Activated CD4-positive, alpha-beta T cell treated with anti-CD3 and anti-CD28 coated beads, Interleukin-2, amount 10 ng/mL, durations not matched to agents 7 days and 5 days (primary cell): ENCODE measurements at regions not wholly inside any gene's neighbourhood (a gene's known extent, or its start where the extent isn't known, plus 50 kb on each side); places are given as distances from the start of the nearest gene placed in this dataset.

Experiments used
- CTCF ChIA-PET: fragments of 350-600 bp; sonication (Branson Sonifier 250); formaldehyde crosslinking; loops from one replicate; lab custom pipeline; 2021; ENCODE audit warnings: antibody characterized with exemption; lab: Charles Lee
- POLR2A ChIA-PET: fragments of 350-600 bp; sonication (Branson Sonifier 250); formaldehyde crosslinking; loops from one replicate; lab custom pipeline; 2021; ENCODE audit warnings: antibody characterized with exemption; lab: Charles Lee
- DNase-seq: peaks from one replicate; pipeline ENCODE4 v3.0.0-alpha.2; 2020
- H3K27ac Mint-ChIP-seq: one replicate; pipeline ENCODE4 v1.8.0; 2021; ENCODE audit warnings: mild to moderate bottlenecking, moderate library complexity, mixed read lengths
- H3K27me3 Mint-ChIP-seq: one replicate; pipeline ENCODE4 v1.8.0; 2021; ENCODE audit warnings: mixed read lengths
- H3K36me3 Mint-ChIP-seq: one replicate; pipeline ENCODE4 v1.8.0; 2021; ENCODE audit warnings: low read depth, mixed read lengths
- H3K4me1 Mint-ChIP-seq: one replicate; pipeline ENCODE4 v1.8.0; 2021; ENCODE audit warnings: mixed read lengths
- H3K4me3 Mint-ChIP-seq: one replicate; pipeline ENCODE4 v1.8.0; 2021; ENCODE audit warnings: mild to moderate bottlenecking, moderate library complexity, mixed read lengths
- H3K9me3 Mint-ChIP-seq: one replicate; pipeline ENCODE4 v1.8.0; 2021; ENCODE audit warnings: mixed read lengths

- ChIA-PET POLR2A (no interaction called here), CTCF (no interaction called here)
- H3K27me3 Mint-ChIP-seq: peaks cover 34% of the 10 kb centered on the region
- DNase-seq: no peak
- H3K27ac Mint-ChIP-seq: no peak overlapping the region
- no peak overlapping the region for H3K4me3 Mint-ChIP-seq
- H3K4me1 Mint-ChIP-seq: no peaks in the 10 kb centered on the region
- H3K36me3 Mint-ChIP-seq: no peaks in the 10 kb centered on the region
- no peaks in the 10 kb centered on the region for H3K9me3 Mint-ChIP-seq
These were observed 87.7 kb upstream of the COCH start for GRCh38 chr14:30786701-30787100.

GRCh38 chr14:30790827-30791226 is 83.5 kb upstream of the COCH start:
- H3K4me3 Mint-ChIP-seq: no peak overlapping the region
- POLR2A ChIA-PET: no interaction called here
- CTCF ChIA-PET: no interaction called here
- no peak overlapping the region for H3K27ac Mint-ChIP-seq
- H3K9me3 Mint-ChIP-seq: no peaks in the 10 kb centered on the region
- H3K36me3 Mint-ChIP-seq: no peaks in the 10 kb centered on the region
- H3K4me1 Mint-ChIP-seq: no peaks in the 10 kb centered on the region
- DNase-seq: no peak
- H3K27me3 Mint-ChIP-seq: peaks cover 36% of the 10 kb centered on the region

- CTCF ChIA-PET: interaction anchor here (0.8 kb wide), 1 partner anchor 13 kb away, joined by 3 read pairs; no protein-coding TSS in a partner anchor
- Mint-ChIP-seq H3K9me3 (no peaks in the 10 kb centered on the region), H3K4me3 (no peak overlapping the region), H3K4me1 (no peaks in the 10 kb centered on the region), H3K27me3 (peaks cover 34% of the 10 kb centered on the region), H3K27ac (no peak overlapping the region), H3K36me3 (no peaks in the 10 kb centered on the region)
- no peak for DNase-seq
- POLR2A ChIA-PET: no interaction called here
These were observed 82.6 kb upstream of the COCH start for GRCh38 chr14:30791522-30792351.

GRCh38 chr14:30796707-30797106 is 77.7 kb upstream of the COCH start:
- Mint-ChIP-seq H3K27me3 (peaks cover 37% of the 10 kb centered on the region), H3K4me1 (no peaks in the 10 kb centered on the region), H3K36me3 (no peaks in the 10 kb centered on the region), H3K4me3 (no peak overlapping the region), H3K9me3 (no peaks in the 10 kb centered on the region), H3K27ac (no peak overlapping the region)
- DNase-seq: no peak
- CTCF ChIA-PET: no interaction called here
- POLR2A ChIA-PET: no interaction called here

GRCh38 chr14:30798516-30798915 is 75.8 kb upstream of the COCH start:
- Mint-ChIP-seq H3K9me3 (no peaks in the 10 kb centered on the region), H3K27me3 (peaks cover 38% of the 10 kb centered on the region), H3K4me3 (no peak overlapping the region), H3K36me3 (no peaks in the 10 kb centered on the region), H3K4me1 (no peaks in the 10 kb centered on the region), H3K27ac (no peak overlapping the region)
- POLR2A ChIA-PET: no interaction called here
- DNase-seq: no peak
- CTCF ChIA-PET: no interaction called here

GRCh38 chr14:30798961-30799360 is 75.4 kb upstream of the COCH start:
- CTCF ChIA-PET: no interaction called here
- peaks cover 38% of the 10 kb centered on the region for H3K27me3 Mint-ChIP-seq
- no peak overlapping the region for H3K4me3 Mint-ChIP-seq
- no peak overlapping the region for H3K27ac Mint-ChIP-seq
- H3K36me3 Mint-ChIP-seq: no peaks in the 10 kb centered on the region
- DNase-seq: no peak
- POLR2A ChIA-PET: no interaction called here
- H3K9me3 Mint-ChIP-seq: no peaks in the 10 kb centered on the region
- H3K4me1 Mint-ChIP-seq: no peaks in the 10 kb centered on the region

GRCh38 chr14:30799933-30800332 is 74.4 kb upstream of the COCH start:
- CTCF ChIA-PET: no interaction called here
- DNase-seq: no peak
- H3K27ac Mint-ChIP-seq: no peak overlapping the region
- H3K36me3 Mint-ChIP-seq: no peaks in the 10 kb centered on the region
- no peaks in the 10 kb centered on the region for H3K9me3 Mint-ChIP-seq
- H3K4me3 Mint-ChIP-seq: no peak overlapping the region
- POLR2A ChIA-PET: no interaction called here
- no peaks in the 10 kb centered on the region for H3K4me1 Mint-ChIP-seq
- H3K27me3 Mint-ChIP-seq: peaks cover 36% of the 10 kb centered on the region

- CTCF ChIA-PET: interaction anchor here (0.9 kb wide), 1 partner anchor 14 kb away, joined by 3 read pairs; no protein-coding TSS in a partner anchor
- POLR2A ChIA-PET: no interaction called here
- Mint-ChIP-seq H3K4me1 (no peaks in the 10 kb centered on the region), H3K27me3 (peaks cover 25% of the 10 kb centered on the region), H3K27ac (no peak overlapping the region), H3K4me3 (no peak overlapping the region), H3K36me3 (no peaks in the 10 kb centered on the region), H3K9me3 (no peaks in the 10 kb centered on the region)
- DNase-seq: no peak
These were observed 71.2 kb upstream of the COCH start for GRCh38 chr14:30803185-30803584.

GRCh38 chr14:30805284-30805683 is 69.1 kb upstream of the COCH start:
- Mint-ChIP-seq H3K4me1 (no peaks in the 10 kb centered on the region), H3K9me3 (no peaks in the 10 kb centered on the region), H3K27me3 (peaks cover 20% of the 10 kb centered on the region), H3K36me3 (no peaks in the 10 kb centered on the region), H3K27ac (no peak overlapping the region), H3K4me3 (no peak overlapping the region)
- no peak for DNase-seq
- ChIA-PET POLR2A (no interaction called here), CTCF (interaction anchor here (1.1 kb wide), 1 partner anchor 13 kb away, joined by 3 read pairs; no protein-coding TSS in a partner anchor)

GRCh38 chr14:30808576-30808975 is 65.8 kb upstream of the COCH start:
- POLR2A ChIA-PET: no interaction called here
- Mint-ChIP-seq H3K36me3 (no peaks in the 10 kb centered on the region), H3K9me3 (no peaks in the 10 kb centered on the region), H3K4me1 (no peaks in the 10 kb centered on the region), H3K27me3 (peaks cover 15% of the 10 kb centered on the region), H3K27ac (no peak overlapping the region), H3K4me3 (no peak overlapping the region)
- no peak for DNase-seq
- CTCF ChIA-PET: no interaction called here

- Mint-ChIP-seq H3K4me1 (no peaks in the 10 kb centered on the region), H3K27me3 (peaks cover 20% of the 10 kb centered on the region), H3K27ac (no peak overlapping the region), H3K36me3 (no peaks in the 10 kb centered on the region), H3K4me3 (no peak overlapping the region), H3K9me3 (no peaks in the 10 kb centered on the region)
- DNase-seq: no peak
- ChIA-PET POLR2A (no interaction called here), CTCF (no interaction called here)
These were observed 61.1 kb upstream of the COCH start for GRCh38 chr14:30813216-30813615.

GRCh38 chr14:30820674-30821073 is 53.7 kb upstream of the COCH start:
- POLR2A ChIA-PET: no interaction called here
- CTCF ChIA-PET: no interaction called here

GRCh38 chr14:30822080-30822571 is 52.2 kb upstream of the COCH start:
- Mint-ChIP-seq H3K4me3 (no peak overlapping the region), H3K36me3 (no peaks in the 10 kb centered on the region), H3K9me3 (peaks cover 11% of the 10 kb centered on the region), H3K27ac (no peak overlapping the region), H3K4me1 (no peaks in the 10 kb centered on the region), H3K27me3 (peaks cover 7% of the 10 kb centered on the region)
- POLR2A ChIA-PET: no interaction called here
- CTCF ChIA-PET: no interaction called here
- no peak for DNase-seq

More at GRCh38 chr14:30820674-30821073, 53.7 kb upstream of the COCH start:
- H3K4me1 Mint-ChIP-seq: no peaks in the 10 kb centered on the region
- no peaks in the 10 kb centered on the region for H3K36me3 Mint-ChIP-seq
- H3K27ac Mint-ChIP-seq: no peak overlapping the region
- no peak for DNase-seq
- H3K9me3 Mint-ChIP-seq: peaks cover 8% of the 10 kb centered on the region
- H3K4me3 Mint-ChIP-seq: no peak overlapping the region
- peaks cover 9% of the 10 kb centered on the region for H3K27me3 Mint-ChIP-seq
